ENCODE measurements at regions not wholly inside any gene's neighbourhood (a gene's known extent, or its start where the extent isn't known, plus 50 kb on each side); places are given as distances from the start of the nearest gene placed in this dataset.

GRCh38 chr5:6080930-6081726 lies 297.2 kb downstream of the MED10 start:
- in situ Hi-C loops (cut with MboI; ENCODE audit: low pct_ligation_motif_present in 1 of 4, low pct_unique_long_range_greater_than_20kb in 1 of 4, low sequenced_read_pairs in 3 of 4) (no loop called here), intact Hi-C loops (cut with DNase I; ENCODE audit: low total_unique reads) (no loop called here)
- 88% methylated on average over 10 of the region's 10 CpGs; no CpG with 5 or more reads in 1 of the 2 donors for WGBS, 2 donors (ENCODE audit: low coverage in 1 of 2)

GRCh38 chr5:6080436-6080835 lies 297.9 kb downstream of the MED10 start:
- H3K4me1 ChIP-seq: no peaks in the 10 kb centered on the region
- no peaks in the 10 kb centered on the region for H3K36me3 ChIP-seq
- intact Hi-C loops (cut with DNase I; ENCODE audit: low total_unique reads) (no loop called here), in situ Hi-C loops (cut with MboI; ENCODE audit: low pct_ligation_motif_present in 1 of 4, low pct_unique_long_range_greater_than_20kb in 1 of 4, low sequenced_read_pairs in 3 of 4) (no loop called here)
- no peak overlapping the region for H3K4me3 ChIP-seq
- 89% methylated on average over 5 to 7 of the region's 7 CpGs for WGBS, 2 donors (ENCODE audit: low coverage in 1 of 2)
- no peaks in the 10 kb centered on the region for H3K9me3 ChIP-seq
- H3K27me3 ChIP-seq: no peaks in the 10 kb centered on the region
- H3K27ac ChIP-seq: no peak overlapping the region
- no peak for DNase-seq
- no peak for TF ChIP-seq EP300 (IDR thresholded peaks at IDR 0.05; ENCODE audit: low read depth)
- no peak for TF ChIP-seq POLR2AphosphoS5 (IDR thresholded peaks at IDR 0.05)
- TF ChIP-seq POLR2A (IDR thresholded peaks at IDR 0.05): no peak
- no peak for TF ChIP-seq CTCF (IDR thresholded peaks at IDR 0.05)

More at GRCh38 chr5:6080930-6081726, 297.2 kb downstream of the MED10 start:
- TF ChIP-seq CTCF (IDR thresholded peaks at IDR 0.05) (no peak), POLR2A (IDR thresholded peaks at IDR 0.05) (no peak), POLR2AphosphoS5 (IDR thresholded peaks at IDR 0.05) (no peak), EP300 (IDR thresholded peaks at IDR 0.05; ENCODE audit: low read depth) (no peak)
- H3K36me3 ChIP-seq: no peaks in the 10 kb centered on the region
- DNase-seq: no peak
- no peaks in the 10 kb centered on the region for H3K9me3 ChIP-seq
- H3K4me1 ChIP-seq: no peaks in the 10 kb centered on the region
- H3K27ac ChIP-seq: no peak overlapping the region
- H3K27me3 ChIP-seq: no peaks in the 10 kb centered on the region
- no peak overlapping the region for H3K4me3 ChIP-seq

GRCh38 chr5:6078881-6079280 lies 299.5 kb downstream of the MED10 start:
- in situ Hi-C loops (cut with MboI; ENCODE audit: low pct_ligation_motif_present in 1 of 4, low pct_unique_long_range_greater_than_20kb in 1 of 4, low sequenced_read_pairs in 3 of 4): no loop called here
- intact Hi-C loops (cut with DNase I; ENCODE audit: low total_unique reads): no loop called here

More at GRCh38 chr5:6078881-6079280, 299.5 kb downstream of the MED10 start:
- no peak for TF ChIP-seq POLR2AphosphoS5 (IDR thresholded peaks at IDR 0.05)
- TF ChIP-seq CTCF (IDR thresholded peaks at IDR 0.05): no peak
- TF ChIP-seq EP300 (IDR thresholded peaks at IDR 0.05; ENCODE audit: low read depth): no peak
- no peak for TF ChIP-seq POLR2A (IDR thresholded peaks at IDR 0.05)
- H3K27me3 ChIP-seq: no peaks in the 10 kb centered on the region
- 79 to 82% methylated on average over 5 of the region's 5 CpGs for WGBS, 2 donors (ENCODE audit: low coverage in 1 of 2)
- DNase-seq: no peak
- H3K4me3 ChIP-seq: no peak overlapping the region
- no peaks in the 10 kb centered on the region for H3K36me3 ChIP-seq
- H3K4me1 ChIP-seq: no peaks in the 10 kb centered on the region
- no peaks in the 10 kb centered on the region for H3K9me3 ChIP-seq
- no peak overlapping the region for H3K27ac ChIP-seq

All from transverse colon (tissue), 4 donors.